GM21367 (cell line): ENCODE measurements at regions not wholly inside any gene's neighbourhood (a gene's known extent, or its start where the extent isn't known, plus 50 kb on each side); places are given as distances from the start of the nearest gene placed in this dataset.

Experiments used
- ATAC-seq: cut with Tn5 transposase; IDR thresholded peaks from one replicate; pipeline ENCODE4 v1.9.1; 2021; ENCODE audit not compliant: unreplicated experiment

- ATAC-seq = no peak
Observed at GRCh38 chr4:38582445-38582844, 81.6 kb upstream of the KLF3 start.

DNA sequence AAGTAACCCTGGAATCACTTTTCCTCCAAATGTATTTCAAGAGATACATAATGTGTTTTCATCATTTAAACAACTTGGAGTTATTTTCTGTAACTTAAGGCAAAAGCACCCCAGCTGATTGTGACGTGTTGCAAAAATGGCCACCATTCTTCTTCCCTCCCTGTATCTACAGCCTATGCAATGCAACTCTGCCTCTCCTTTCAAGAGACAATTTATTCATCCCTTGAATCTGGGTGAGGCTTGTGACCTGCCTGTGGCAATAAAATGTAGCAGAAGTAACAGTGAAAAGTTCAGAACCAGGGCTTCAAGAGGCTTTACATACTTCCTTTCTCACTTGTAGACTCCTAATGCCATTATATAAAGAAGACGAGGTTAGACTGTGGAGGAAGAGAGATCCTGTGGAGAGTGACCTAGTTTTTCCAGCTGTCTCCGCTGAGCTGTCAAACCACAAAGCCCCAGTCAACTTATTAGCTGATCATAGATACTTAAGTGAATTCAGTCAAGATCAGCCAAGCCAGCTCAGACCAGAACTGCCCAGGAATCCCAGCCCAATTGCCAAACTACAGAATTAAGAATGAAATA lies 81.0 kb upstream of the KLF3 start:
- ATAC-seq = no peak

DNA sequence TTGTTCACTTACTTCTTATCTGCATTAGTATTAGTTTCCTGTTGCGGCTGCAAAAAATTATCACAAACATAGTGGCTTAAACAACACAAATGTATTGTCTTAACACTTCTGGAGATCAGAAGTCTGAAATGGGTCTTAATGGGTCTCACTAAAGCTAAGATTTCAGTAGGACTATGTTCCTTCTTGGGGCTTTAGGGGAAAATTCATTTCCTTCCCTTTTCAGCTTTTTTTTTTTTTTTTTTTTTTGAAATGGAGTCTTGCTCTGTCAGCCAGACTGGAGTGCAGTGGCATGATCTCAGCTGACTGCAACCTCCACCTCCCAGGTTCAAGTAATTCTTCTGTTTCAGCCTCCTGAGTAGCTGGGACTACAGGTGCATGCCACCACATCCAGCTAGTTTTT lies 78.1 kb upstream of the KLF3 start:
- ATAC-seq = no peak

- no peak for ATAC-seq
Observed at GRCh38 chr4:38587106-38587505, 76.9 kb upstream of the KLF3 start.

GRCh38 chr4:38590046-38590445 lies 74.0 kb upstream of the KLF3 start:
- ATAC-seq = no peak

- ATAC-seq = no peak
Observed at GRCh38 chr4:38591617-38592337, 72.2 kb upstream of the KLF3 start.

DNA sequence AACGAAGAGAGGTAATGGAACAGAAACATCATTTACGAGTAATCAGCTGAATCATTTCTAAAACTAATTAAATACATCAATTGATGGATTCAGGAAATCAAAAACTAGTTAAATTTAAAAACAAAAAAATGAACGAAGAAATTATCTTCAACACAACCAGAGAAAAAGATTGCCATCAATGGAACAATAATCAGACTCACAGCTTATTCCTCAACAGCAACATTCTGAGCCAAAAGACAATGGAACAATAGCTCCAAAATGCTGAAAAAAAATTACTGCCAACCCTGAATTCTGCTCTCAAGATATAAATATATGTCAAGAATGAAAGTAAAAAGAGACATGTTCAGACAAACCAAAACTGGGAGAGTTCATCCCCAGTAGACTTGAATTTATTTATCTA lies 65.5 kb upstream of the KLF3 start:
- no peak for ATAC-seq

DNA sequence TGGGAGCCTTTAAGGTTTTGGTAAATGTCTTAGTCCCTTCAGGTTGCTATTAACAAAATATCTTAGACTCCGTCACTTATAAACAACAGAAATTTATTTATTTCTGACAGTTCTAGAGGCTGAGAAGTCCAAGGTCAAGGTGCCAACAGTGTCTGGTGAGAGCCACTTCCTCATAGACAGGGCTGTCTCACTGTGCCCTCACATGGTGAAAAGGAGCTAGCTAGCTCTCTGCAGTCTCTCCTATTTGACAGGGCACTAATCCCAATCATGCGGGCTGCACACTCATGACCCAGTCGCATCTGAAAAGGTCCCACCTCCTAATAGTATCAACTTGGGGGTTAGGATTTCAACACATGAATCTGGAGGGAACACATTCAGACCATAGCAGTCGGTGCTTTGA lies 63.4 kb upstream of the KLF3 start:
- no peak for ATAC-seq

DNA sequence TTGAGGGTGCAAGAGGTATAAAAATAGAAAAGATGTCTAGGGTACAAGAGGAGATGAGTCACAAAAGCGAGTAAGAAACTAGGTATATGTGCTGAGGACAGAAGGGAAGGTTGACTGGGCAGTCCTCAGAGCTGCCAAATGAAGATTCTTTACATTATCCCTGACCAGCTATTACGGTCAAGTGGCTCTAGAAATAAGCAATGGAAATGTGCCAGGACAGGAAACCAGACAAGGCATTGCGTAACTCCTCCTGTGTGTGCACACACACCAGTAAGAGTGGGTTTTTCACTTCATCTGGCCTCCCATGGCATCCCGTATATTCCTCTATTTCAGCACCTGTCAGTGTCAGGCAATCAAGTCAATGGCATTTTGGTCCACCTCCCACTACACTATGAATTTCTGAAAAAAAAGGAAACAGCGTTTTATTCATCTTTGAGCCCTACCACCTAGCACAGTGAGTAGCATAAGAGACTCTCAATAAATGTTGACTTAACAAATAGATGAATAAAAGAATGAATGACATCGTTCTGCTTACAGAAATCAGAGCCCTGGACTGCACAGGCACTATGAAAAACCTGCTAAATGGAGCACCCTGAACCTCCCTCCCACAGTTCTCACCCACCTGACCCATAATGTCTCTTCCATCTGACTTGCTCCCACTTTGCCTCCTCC lies 62.6 kb upstream of the KLF3 start:
- no peak for ATAC-seq

GRCh38 chr4:38601916-38602291 lies 62.1 kb upstream of the KLF3 start:
- ATAC-seq = no peak

GRCh38 chr4:38603652-38604051 lies 60.3 kb upstream of the KLF3 start:
- no peak for ATAC-seq

GRCh38 chr4:38605181-38605752 lies 58.7 kb upstream of the KLF3 start:
- ATAC-seq = no peak

GRCh38 chr4:38605753-38606586 lies 58.0 kb upstream of the KLF3 start:
- no peak for ATAC-seq

DNA sequence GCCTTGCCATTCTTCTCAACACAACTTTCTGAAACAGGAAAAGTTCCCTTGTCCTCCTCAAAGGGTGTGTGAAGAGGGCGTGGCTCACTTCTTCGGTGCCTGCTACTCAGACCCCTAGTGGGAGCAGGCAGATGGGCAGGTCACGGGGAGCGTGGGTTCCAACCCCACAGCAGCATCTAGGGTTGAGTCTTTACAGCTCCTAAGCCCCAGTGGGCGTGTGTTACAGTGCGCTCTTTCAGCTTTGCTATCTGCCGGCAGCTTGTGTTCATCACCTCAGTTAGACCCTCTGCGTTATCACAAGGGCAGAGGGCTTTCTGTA lies 57.5 kb upstream of the KLF3 start:
- no peak for ATAC-seq

GRCh38 chr4:38609614-38610013 lies 54.4 kb upstream of the KLF3 start:
- no peak for ATAC-seq

DNA sequence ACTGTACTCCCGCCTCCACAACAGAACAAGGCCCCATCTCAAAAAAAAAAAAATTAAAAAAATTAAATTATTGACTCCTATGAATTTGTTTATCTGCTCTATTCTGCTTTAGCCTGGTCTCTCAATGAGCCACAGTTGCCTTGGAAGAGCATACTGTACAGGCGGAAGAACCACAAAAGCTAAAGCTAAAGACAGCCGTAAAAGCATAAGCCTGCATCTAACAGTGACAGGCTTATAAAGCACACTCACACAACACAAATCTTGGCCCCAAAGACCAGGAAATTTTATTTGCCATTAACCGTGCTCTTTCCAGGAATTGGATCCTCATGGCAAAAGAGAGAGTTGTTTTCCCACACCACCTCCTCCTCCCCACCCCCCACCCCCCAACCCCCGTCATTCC lies 53.5 kb upstream of the KLF3 start:
- no peak for ATAC-seq

- ATAC-seq = no peak
Observed at GRCh38 chr4:38610966-38611431, 53.0 kb upstream of the KLF3 start.

DNA sequence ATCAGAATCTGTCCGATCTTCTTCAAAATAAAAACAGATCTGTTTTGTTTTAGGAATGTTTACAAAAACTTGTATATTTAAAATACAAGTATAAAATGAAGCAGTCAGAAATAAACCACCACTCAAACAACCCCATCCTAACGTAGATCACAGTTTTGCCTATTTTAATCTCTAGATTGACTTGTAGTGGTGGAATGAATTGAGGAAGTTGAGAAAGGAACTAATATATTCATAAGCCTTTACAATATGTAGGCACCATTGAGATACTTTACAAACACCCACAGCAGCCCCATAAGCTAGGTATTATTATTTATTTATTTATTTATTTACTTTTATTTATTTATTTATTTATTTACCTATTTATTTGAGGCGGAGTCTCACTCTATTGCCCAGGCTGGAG lies 52.3 kb upstream of the KLF3 start:
- no peak for ATAC-seq

DNA sequence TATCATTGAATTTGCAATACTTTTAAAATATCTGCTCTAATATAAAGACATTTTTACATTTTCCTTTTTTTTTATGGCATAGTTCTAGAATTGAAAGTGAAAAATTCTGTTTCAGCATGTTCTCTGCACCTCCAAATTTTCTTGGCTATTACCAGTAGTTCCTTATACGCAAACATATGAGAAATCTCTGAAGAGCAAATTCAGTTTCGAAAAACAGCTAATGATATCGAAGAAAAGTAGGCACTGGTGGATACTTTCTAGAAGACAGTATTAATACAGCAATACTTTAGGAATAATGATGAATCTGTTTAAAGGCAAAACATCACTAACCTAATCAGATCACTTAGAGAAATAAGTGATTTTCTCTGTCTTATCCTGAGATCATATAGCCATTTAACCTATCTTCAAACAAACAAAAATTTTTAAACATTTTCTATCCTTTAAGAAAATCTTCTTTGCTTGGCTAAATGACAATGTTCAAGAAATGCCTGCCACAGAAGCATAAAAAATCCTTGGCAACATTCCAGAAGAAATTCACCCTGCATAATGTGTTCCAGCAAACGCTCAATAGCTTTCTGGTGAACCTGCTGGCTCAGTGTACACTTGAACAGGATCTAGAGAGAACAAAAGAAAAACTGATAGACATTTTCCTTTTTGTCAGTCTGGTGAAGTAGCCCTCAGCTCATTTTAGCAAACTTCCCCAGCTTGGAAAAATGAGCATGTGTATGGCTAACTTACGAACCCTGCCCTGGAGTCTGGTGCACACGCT lies 51.2 kb upstream of the KLF3 start:
- ATAC-seq = no peak
